ENCODE measurements at regions not wholly inside any gene's neighbourhood (a gene's known extent, or its start where the extent isn't known, plus 50 kb on each side); places are given as distances from the start of the nearest gene placed in this dataset.
"Not testable (repeated sequence)": the region's sequence is repeated elsewhere in the genome, so short reads cannot be mapped to it uniquely, and the experiment has no call there.

DNA sequence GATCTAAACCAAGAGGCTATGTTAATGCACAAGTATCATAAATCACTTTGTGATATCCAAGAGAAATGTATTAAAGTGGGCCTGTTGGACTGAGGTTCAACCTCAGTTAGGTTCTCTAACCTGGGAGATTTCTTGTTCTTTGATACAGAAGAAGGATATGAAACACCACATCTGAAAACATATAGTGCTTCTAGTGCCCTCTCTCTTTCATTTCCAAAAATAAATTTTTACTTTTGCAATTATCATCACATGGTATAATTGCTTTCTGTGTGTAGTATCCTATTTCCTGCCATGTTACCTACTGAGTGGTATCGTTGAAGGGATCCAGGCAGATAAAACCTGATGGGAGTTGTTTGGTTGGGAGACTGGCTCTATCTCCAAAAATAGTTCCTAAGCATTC is 264.9 kb downstream of the CCER1 start:
- no peak for DNase-seq (ENCODE audit: low read depth)

DNA sequence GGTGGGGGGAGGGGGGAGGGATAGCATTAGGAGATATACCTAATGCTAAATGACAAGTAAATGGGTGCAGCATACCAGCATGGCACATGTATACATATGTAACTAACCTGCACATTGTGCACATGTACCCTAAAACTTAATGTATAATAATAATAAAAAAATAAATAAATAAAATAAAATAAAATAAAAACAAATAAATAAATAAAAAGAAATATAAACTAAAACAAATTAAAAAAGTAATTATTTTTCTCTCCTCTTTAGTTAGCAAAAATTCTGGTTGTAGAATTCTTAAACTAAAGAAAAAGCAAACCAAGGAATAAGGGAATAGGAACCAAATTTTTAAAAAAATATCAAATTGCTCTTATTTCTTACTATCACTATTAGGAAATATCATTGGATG is 267.3 kb downstream of the CCER1 start:
- not testable (repeated sequence) for DNase-seq (ENCODE audit: low read depth)

DNA sequence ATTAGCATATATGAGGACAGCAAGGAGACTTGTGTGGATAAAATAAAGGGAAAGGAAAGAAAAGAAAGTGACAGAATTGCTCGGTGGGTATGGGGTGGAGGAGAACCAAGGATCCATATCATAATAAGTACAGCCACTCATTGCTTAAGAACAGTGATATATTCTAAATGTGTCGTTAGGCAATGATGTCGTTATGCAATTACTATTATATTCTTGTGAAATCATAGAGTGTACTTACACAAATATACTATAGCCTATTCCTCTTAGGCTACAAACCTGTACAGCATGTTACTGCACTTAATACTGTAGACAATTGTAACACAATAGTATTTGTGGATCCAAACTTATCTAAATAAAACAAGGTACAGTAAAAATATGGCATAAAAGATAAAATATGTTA is 271.1 kb downstream of the CCER1 start:
- DNase-seq (ENCODE audit: low read depth): no peak

DNA sequence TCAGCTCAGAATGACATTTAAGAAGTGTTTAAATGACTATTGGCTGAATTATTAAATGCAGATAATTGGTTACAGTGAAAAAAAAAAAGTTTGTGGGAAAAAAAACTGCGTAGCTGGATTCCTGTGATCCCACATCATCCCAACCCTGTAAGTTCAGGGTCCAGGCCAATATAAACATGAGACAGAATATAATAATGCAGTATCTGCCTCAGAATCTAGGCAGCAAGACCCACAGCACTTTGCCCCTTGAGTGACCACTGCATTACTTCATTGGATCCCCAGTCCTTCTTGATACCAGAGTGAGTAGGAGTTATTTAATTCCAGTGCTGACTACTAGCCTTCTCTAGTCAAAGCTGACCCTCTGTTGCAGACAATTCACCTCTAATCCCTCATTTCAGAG is 272.6 kb downstream of the CCER1 start:
- DNase-seq (ENCODE audit: low read depth): no peak

DNA sequence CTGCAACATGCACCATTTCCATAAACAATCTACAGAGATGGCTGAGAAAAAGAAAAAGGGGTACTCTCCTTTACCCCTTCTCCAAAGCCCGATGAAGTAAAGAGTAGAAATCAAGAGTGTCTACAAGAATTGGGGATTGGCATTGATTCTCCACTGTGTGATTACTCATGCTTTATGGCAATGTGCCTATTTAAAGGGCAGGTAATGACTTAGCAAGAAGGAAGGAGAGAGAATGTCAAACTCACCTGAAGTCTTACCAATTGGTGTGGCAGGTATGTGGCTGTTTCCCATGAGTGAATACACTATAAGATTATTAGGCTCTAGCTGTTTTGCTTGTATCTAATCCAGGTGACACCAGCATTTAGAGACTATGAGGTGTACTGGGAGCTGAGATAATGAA is 275.3 kb downstream of the CCER1 start:
- no peak for DNase-seq (ENCODE audit: low read depth)

DNA sequence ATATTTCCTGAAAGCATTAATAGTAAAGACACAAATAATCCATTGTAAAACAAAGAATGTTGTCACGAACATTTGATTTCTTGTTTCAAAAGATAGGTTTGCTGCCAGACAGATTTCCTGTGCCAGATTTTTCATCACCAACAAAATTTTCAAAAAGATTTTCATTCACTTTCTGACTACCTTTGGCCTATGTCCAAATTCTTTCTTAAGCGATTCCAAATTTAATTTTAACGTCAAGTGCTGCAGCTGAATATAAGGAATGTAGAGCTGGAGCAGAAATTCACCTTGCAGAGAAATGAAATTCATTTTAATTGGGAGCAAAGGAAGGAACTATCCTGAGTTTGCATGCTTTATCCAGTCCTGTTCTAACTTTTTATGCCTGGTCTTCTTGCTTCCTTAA is 277.4 kb downstream of the CCER1 start:
- DNase-seq (ENCODE audit: low read depth): no peak

DNA sequence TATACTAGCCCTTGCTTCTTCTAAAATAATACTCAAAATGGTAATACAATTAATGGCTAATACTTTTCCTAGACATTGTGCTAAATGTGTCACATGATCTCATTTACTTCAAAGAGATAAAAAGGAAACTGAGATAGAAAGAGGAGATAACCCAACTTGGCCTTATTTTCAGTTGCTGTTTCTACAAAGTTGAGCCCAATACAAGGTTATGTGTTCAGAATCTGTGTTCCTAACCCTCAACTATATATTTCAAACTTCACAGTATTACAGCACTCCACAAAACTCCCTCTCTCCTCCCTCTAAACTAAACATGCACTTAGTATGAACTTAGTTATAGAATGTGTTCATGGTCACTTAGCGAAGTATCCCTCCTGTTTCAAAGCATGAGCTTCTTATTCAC is 277.9 kb downstream of the CCER1 start:
- DNase-seq (ENCODE audit: low read depth): no peak

DNA sequence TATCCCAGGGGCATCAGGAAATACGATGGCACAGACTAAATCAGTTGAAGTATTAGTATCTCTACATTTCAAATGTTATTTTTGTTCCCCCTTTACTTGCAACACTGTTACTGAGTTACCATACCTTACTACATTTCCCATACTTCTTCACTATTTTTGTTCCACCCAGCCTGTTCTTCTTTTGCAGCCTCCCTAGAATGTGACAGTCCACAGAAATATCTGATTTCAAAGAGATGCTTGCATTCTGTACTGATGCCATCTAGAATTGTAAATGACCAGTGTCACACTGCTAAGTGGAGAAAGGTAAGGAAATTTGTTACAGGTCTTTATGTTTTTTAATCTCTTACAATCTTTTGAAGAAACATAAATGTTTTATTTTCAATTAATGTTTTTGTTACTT is 279.9 kb downstream of the CCER1 start:
- no peak for DNase-seq (ENCODE audit: low read depth)

DNA sequence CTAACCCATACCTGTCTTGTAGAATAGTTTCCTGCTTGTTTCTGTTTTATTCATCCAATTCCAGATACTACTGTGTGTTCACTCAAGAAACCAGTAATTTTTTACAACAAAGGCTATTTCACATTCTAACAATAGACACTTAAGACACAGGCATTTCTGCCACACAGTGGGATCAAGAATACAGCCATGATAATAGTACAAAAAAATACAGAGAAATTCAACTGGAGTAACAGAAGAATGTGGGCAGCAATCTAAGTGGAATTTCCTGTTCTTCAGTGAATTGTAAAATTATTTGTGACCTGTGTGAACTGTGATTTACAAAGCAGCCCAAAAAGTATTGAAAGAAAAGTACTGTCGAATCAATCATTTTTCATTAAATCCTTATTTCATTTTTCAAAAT is 282.9 kb downstream of the CCER1 start:
- no peak for DNase-seq (ENCODE audit: low read depth)

DNA sequence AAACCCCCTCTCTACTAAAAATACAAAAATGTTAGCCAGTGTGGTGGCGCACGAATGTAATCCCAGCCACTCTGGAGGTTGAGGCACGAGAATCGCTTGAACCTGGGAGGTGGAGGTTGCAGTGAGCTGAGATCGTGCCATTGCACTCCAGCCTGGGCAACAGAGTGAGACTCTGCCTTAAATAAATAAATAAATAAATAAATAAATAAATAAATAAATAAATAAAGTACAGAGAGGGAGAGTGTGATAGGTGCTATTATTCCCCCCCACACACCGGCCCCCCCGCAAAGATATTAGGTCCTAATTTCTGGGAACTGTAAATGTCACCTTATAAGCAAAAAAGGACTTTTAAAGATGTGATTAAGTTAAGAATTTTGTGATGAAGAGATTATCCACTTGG is 291.0 kb downstream of the CCER1 start:
- not testable (repeated sequence) for DNase-seq (ENCODE audit: low read depth)

DNA sequence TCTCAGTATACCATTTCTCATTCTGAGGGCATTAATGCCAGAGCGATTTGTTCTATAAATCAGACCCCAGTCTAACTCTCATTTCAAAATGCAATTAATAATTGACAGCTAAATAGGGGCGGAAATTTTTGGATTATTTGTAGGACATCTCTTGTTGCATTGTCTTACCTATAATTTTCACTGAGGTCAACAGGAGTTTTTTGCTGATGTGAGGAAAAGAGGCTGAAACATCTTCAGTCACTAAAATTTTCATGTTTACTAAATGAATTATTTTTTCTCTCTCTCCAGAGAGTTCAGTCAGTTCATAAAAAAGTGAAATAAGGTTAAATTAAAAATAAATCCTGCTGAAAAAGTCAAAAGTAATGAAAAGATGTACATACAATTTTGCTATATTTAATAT is 295.9 kb downstream of the CCER1 start:
- no peak for DNase-seq (ENCODE audit: low read depth)

DNA sequence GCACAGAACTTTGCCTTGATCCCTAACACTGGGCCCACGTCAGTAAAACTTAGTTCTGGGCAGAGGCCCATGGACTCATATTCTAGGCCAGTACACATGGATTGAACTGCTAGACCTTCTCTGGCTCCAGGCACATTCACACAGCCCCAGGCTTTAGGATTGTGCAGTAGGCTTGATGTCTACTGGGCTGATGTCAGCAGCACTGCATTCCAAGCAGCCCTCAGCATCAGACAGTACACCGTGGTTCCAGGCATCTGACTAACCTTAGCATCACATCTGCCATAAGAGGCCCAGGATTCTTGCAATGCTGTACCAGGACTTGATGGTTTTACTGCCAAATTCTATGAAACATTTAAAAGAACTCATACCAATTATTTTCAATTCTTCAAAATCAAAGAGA is 301.9 kb downstream of the CCER1 start:
- no peak for DNase-seq (ENCODE audit: low read depth)

DNA sequence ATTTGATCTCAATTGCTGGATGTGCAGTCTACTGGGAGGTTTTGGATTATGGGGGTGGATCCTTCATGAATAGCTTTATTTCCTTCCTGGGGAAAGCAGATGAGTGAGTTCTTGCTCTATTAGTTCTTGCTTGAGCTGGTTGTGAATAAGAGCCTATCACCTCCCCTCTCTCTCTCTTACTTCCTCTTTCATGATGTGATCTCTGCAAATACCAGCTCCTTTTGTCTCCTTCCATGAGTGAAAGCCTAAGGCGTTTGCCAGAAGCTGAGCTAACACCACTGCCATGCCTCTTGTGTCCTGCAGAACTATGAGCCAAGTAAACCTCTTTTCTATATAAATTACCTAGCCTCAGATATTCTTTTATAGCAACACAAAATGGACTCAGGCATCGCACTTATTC is 302.7 kb downstream of the CCER1 start:
- no peak for DNase-seq (ENCODE audit: low read depth)

DNA sequence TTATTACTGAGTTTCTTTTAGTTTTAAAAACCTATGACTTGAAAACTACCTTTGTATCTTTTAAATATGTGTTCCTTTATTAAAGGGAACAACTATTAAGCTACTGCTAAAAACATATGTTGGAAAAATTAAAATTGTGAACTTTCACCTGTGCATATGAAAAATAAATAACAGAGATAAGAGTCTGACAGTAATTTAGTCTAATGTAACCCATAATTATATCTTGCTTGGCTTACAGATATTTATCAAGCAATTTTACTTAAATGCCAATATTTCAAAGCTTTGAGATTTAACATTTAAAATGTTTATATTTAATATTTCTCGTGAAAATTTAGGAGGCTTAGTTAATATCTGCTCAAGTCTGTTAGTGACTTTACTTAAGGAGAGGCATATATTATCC is 309.8 kb downstream of the CCER1 start:
- DNase-seq (ENCODE audit: low read depth): no peak

DNA sequence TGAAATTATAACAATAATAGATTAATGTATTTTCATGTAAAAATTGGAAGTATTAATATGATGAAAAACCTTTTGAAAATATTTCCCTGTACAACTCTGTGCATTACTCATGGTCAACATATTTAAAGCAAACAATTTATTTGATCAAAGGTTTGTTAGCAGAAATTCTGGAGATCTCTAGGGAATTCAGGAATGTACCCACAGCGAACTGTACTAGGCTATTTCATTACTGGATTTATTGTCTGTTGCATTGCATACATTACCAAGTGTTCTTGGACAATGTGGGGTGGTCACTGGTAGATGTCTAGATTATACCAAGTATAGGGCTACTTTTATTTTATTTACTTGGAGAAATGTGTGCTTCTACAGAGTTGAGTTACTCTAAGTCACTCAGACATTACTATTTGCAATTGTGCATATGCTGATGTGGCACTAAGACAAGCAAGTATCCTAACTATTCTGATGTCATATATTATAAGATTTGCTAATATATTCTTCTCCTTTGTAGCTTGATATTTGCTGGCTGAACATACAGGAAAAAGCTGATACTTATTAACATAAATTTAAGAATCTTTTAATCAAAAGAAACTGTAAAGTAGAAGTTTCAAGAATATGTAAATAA is 323.3 kb downstream of the CCER1 start:
- no peak for DNase-seq (ENCODE audit: low read depth)

DNA sequence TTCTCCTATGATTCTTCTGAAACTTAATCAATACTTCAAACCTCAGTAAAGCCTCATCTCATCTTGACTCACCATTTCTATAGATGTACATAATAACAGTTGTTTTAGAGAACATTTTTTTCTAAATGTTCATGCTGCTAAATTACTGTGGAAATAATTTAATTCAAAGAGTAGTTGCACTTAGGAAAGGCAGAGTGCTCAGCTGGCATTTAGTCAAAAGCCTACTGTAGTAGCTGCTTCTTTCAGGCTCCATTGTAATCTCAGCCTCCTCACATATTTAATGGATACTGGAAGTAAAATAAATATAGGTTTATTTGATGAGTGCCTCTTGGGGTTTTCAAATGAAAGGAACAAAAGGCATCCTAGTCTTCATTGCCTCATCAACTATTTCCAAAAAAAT is 325.0 kb downstream of the CCER1 start:
- DNase-seq (ENCODE audit: low read depth): no peak

DNA sequence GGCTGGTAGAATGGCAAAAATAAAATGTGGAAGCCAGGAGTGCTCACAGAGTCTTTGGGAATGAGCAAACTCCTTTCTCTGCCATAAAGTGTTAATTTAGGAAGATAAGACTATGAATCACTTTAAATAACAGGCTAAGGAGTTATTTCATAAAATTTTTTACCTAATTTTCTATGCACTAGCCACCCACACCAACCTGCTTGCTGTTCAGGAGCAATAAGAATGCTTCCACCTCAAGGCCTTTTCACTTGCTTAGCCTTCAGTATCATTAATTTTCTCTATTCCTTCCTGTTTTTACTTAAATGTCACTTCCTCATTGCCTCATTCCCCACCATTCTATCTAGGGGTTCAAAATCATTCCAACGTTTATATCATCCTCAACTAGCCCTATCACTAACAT is 326.8 kb downstream of the CCER1 start:
- DNase-seq (ENCODE audit: low read depth): no peak

DNA sequence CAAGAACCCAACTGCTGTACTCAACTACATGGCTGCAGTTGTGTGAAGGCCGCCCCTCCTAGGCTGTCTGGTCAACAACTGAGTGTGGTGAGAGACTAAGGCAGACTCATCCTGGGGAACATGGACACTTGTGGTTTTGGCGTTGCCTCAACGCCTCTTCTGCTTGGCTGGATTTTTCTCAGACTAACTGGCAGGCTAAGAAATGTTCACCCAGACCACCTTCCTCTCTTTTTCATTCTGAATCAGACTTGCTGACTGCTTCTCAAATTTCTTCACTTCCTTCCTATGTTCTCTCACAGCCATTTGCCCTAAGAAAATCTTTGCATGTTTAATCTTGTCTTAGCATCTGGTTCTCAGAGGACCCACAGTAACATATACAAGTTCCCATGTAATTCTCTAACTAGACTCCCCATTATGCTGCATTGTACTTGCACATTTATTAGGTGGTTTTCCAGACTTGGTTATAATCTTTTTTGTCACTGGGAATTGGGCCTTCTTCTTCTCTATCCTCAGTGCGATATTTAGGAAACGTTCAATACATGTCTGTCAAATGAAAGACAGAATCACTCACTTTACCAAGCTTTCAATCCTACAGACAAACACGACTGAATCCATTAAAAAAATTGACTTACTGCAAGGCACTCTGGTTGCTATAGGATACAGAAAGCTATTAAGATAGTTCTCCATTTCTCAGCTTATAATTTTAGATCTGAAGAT is 327.6 kb downstream of the CCER1 start:
- no peak for DNase-seq (ENCODE audit: low read depth)

DNA sequence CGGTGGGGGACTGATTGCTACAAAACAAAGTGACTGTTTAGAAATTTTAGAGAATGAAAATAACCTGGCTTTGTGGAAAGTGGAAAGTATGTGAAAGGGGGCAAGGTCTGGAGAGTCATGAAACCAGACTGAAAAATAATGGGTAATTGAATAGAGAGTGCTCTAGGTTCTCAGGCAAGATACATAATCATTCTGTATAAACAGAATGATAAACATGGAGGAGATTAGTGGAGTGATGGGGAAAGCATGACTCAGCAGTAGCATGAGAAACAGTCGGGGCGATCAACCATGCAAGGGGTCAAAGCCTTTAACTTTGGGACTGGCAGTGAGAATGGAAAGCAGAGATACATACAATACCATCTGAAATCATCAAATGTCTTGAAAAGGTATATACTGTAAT is 332.5 kb downstream of the CCER1 start:
- DNase-seq (ENCODE audit: low read depth): no peak

DNA sequence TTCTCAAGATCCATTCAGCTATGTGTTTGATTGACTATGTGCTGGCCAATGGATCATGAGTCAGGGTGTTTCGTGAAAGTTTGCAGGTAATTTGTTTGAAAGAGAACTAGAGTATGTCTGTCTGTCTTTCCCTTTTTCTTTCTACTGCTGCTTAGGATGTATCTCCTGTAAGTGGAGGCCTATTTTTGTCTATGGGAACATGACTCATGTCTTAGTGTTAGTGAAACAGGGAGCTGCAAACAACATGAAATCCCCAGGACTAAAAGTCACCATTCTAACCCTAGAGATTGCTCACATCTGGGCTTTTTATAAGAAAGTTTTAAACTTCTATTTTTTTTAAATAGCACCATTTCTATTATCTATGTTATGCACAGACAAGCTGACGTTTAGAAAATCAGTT is 333.0 kb downstream of the CCER1 start:
- DNase-seq (ENCODE audit: low read depth): no peak

DNA sequence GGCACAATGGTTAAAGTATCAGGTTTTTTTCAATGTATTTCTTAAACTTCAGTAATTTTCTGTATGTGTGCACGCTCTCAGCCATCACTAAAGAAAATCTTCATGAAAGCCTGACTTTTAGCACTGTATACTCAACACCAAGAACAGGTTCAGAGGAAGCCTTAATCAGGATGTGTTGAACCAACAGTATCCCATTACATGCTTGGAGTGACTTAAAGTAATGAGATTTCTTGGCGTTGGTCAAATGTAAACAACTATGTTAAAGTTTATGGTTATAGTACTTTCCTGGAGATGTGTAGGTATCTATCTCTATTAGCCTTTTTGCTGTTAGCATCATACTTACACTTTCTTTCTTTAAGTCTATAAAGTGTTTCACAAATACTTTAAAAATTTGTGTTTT is 335.0 kb downstream of the CCER1 start:
- DNase-seq (ENCODE audit: low read depth): no peak

DNA sequence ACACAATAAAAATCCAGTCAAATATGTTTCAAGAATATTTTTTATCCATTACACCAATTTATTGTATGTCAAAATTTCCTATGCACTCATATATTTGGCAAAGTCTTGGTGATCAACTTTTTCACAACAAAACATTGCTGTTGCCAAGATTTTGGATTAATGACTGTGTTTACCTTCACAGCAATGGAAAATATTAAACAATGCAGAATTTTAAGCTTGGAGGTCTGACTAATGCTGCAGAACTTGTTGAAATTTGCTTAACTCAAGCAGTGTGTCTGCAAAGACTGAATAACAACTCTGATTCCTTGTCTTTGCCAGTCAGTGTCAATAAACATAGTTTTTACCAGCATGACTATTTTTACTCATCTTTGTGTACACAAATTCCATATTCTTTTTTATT is 336.4 kb downstream of the CCER1 start:
- DNase-seq (ENCODE audit: low read depth): no peak

DNA sequence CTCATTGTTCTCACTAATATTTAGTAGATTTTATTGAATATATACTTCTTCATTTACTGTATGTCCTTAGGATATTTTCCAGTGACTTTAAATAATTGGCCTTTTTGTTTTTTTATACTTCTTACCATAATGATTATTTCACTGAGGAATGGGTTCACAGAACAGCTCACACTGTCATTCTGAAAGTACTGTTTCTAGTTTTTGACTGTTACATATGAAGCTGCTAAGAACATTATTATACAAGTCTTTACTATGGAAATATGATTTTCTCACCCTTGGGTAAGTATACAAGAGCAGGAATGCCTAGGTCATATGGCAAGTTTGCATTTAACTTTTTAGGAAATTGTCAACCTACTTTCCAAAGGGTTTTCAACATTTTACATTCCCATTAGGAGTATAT is 343.1 kb downstream of the CCER1 start:
- DNase-seq (ENCODE audit: low read depth): no peak

DNA sequence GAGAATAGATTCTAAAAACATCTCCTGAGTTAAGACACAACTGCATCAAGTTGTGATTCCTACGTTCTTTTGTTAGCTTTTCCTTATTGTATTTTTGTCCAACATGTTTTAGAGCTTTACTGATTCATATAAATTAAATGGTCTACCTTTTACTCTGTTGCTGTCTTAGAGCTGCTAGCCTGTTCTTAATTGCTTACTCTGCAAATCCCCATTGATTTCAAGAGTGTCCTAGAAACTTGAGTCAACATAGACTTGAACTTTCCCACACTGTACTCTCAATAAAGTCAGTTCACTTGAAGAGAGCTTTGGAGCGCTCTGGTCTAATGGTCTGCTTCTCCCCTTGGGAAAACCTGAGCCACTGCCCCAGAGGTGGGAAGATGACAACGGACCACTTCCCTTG is 343.9 kb downstream of the CCER1 start:
- no peak for DNase-seq (ENCODE audit: low read depth)

All from stimulated activated CD8-positive, alpha-beta memory T cell treated with anti-CD3 and anti-CD28 coated beads, Interleukin-15, amount 100 ng/mL, for 1 hour (primary cell).